Endothelial cell of umbilical vein (primary cell): ENCODE measurements at regions not wholly inside any gene's neighbourhood (a gene's known extent, or its start where the extent isn't known, plus 50 kb on each side); places are given as distances from the start of the nearest gene placed in this dataset.

Experiments used
- BruUV-seq: library from RNA; stranded (reverse); fragments of 400-500 nt; replicated peaks from 2 replicates; lab custom pipeline; 2021; lab: Mats Ljungman, UMichigan
- CTCF ChIA-PET: fragments of 300-600, 350-600 bp; sonication (Branson Sonifier 250); formaldehyde crosslinking; loops from one replicate; lab custom pipeline; 2021; ENCODE audit warnings: antibody characterized with exemption, inconsistent platforms; lab: Charles Lee
- POLR2A ChIA-PET: fragments of 300-600, 350-600 bp; sonication (Branson Sonifier 250); formaldehyde crosslinking; loops from one replicate; lab custom pipeline; 2021; ENCODE audit warnings: antibody characterized with exemption, inconsistent platforms; lab: Charles Lee
- DNase-seq: peaks from one replicate; pipeline ENCODE4 v3.0.0-alpha.2; 2011; ENCODE audit warnings: low read depth, low spot score
- FAIRE-seq: peaks from 2 replicates; lab custom pipeline; 2011; peaks lifted over from hg19 to GRCh38; lab: Jason Lieb, UNC
- H2AFZ ChIP-seq: 2 replicates; pipeline ENCODE4 v1.6.0; 2012; ENCODE audit warnings: low read depth, low read length, control low read depth, inconsistent platforms
- H3K27ac ChIP-seq: 2 replicates; pipeline ENCODE4 v1.5.1; 2011; ENCODE audit warnings: low read depth, mild to moderate bottlenecking, control low read depth, low read length, moderate library complexity; ENCODE audit not compliant: insufficient read depth
- H3K27me3 ChIP-seq, 2 experiments: 2 replicates each; pipeline versions ENCODE4 v1.6.0 to v1.6.1; 2011; ENCODE audit warnings: low read length in 2 of 2, mixed read lengths in 1 of 2; ENCODE audit not compliant: control insufficient read depth in 2 of 2, insufficient read depth in 2 of 2
- H3K36me3 ChIP-seq, 2 experiments: 2 replicates in 1 of 2; 3 replicates in 1 of 2; pipeline ENCODE4 v1.5.1; 2011; ENCODE audit warnings: low read length in 2 of 2, mild to moderate bottlenecking in 1 of 2, moderate library complexity in 1 of 2; ENCODE audit not compliant: control insufficient read depth in 2 of 2, insufficient read depth in 2 of 2; ENCODE audit errors: extremely low read depth in 1 of 2
- H3K4me1 ChIP-seq: 3 replicates; pipeline ENCODE4 v1.5.1; 2011; ENCODE audit warnings: mild to moderate bottlenecking, low read length; ENCODE audit not compliant: control insufficient read depth, insufficient read depth; ENCODE audit errors: extremely low read depth
- H3K4me2 ChIP-seq: 2 replicates; pipeline ENCODE4 v1.6.1; 2011; ENCODE audit warnings: low read length, control low read depth, mixed read lengths; ENCODE audit not compliant: insufficient read depth
- H3K4me3 ChIP-seq, 3 experiments: fragments of 200-600 bp in 1 of 3; sonication (generic), shearing (Covaris generic) in 1 of 3; replicated peaks in 1 of 3; 2 replicates each; pipeline ENCODE4 v1.5.1; 2011 to 2016; ENCODE audit warnings: control low read depth in 3 of 3, low read length in 3 of 3, mild to moderate bottlenecking in 2 of 3, inconsistent platforms in 1 of 3, low read depth in 1 of 3, moderate library complexity in 1 of 3; ENCODE audit not compliant: insufficient read depth in 1 of 3
- H3K79me2 ChIP-seq: 2 replicates; pipeline ENCODE4 v1.6.0; 2012; ENCODE audit warnings: low read length, inconsistent platforms; ENCODE audit not compliant: control insufficient read depth, insufficient read depth
- H3K9ac ChIP-seq: replicated peaks from 2 replicates; pipeline ENCODE3; 2011; ENCODE audit warnings: low read length, control low read depth; ENCODE audit not compliant: insufficient read depth; ENCODE audit errors: extremely low read depth
- H3K9me1 ChIP-seq: replicated peaks from 3 replicates; pipeline ENCODE4 v1.6.0; 2011; ENCODE audit warnings: mild to moderate bottlenecking, low read length; ENCODE audit not compliant: control insufficient read depth, insufficient read depth; ENCODE audit errors: extremely low read depth
- H3K9me3 ChIP-seq: replicated peaks from 2 replicates; pipeline ENCODE4 v1.5.1; 2012; ENCODE audit warnings: low read length, inconsistent platforms; ENCODE audit not compliant: control insufficient read depth, insufficient read depth
- H4K20me1 ChIP-seq: replicated peaks from 2 replicates; pipeline ENCODE3; 2011; ENCODE audit warnings: mild to moderate bottlenecking, low read length; ENCODE audit not compliant: control insufficient read depth, insufficient read depth; ENCODE audit errors: extremely low read depth
- CTCF ChIP-seq, 2 donors: IDR thresholded peaks; 1 replicate in 1 of 2; 2 replicates in 1 of 2; pipeline ENCODE4 v1.5.1; 2011; ENCODE audit warnings: low read length in 2 of 2, mild to moderate bottlenecking in 2 of 2, moderate library complexity in 2 of 2, control low read depth in 1 of 2, inconsistent platforms in 1 of 2, low read depth in 1 of 2; ENCODE audit not compliant: insufficient read depth in 1 of 2; ENCODE audit errors: extremely low read depth in 1 of 2
- EZH2 ChIP-seq: IDR thresholded peaks from 2 replicates; pipeline ENCODE4 v1.6.1; 2012; ENCODE audit warnings: borderline replicate concordance, low read depth, mild to moderate bottlenecking, moderate library complexity, low read length, inconsistent platforms; ENCODE audit not compliant: severe bottlenecking
- FOS ChIP-seq: IDR thresholded peaks from 2 replicates; pipeline ENCODE4 v1.6.1; 2011; ENCODE audit warnings: mild to moderate bottlenecking, low read length, moderate library complexity, borderline replicate concordance; ENCODE audit not compliant: insufficient read depth
- GATA2 ChIP-seq: IDR thresholded peaks from 2 replicates; pipeline ENCODE4 v1.7.0; 2011; ENCODE audit warnings: low read depth, mild to moderate bottlenecking, moderate library complexity, mixed read lengths, low read length; ENCODE audit not compliant: insufficient read length, insufficient read depth
- JUN ChIP-seq: IDR thresholded peaks from 2 replicates; pipeline ENCODE4 v1.6.1; 2011; ENCODE audit warnings: borderline replicate concordance, low read depth; ENCODE audit not compliant: insufficient read length, insufficient read depth
- MYC ChIP-seq: IDR thresholded peaks from one replicate; pipeline ENCODE4 v1.6.1; 2011; ENCODE audit warnings: mild to moderate bottlenecking, low read depth, low read length
- POLR2AphosphoS5 ChIP-seq: IDR thresholded peaks from 2 replicates; pipeline ENCODE4 v1.6.1; 2012; ENCODE audit warnings: low read depth, mild to moderate bottlenecking, control low read depth, low read length, moderate library complexity; ENCODE audit not compliant: insufficient read depth
- dilution Hi-C: fragments of 300-500 bp; cut with MboI; formaldehyde crosslinking; loops from one replicate; pipeline ENCODE4 v1.15.0; 2019; ENCODE audit warnings: low sequenced_read_pairs; ENCODE audit not compliant: extremely low pct_ligation_motif_present
- intact Hi-C: fragments of 100-400 bp; cut with micrococcal nuclease; formaldehyde crosslinking; loops from one replicate; pipeline ENCODE4 v1.10.0; 2022

GRCh38 chr11:109135627-109136026 lies 286.4 kb upstream of the C11orf87 start:
- no TSS peak for BruUV-seq
- H3K4me2 ChIP-seq, result no peak overlapping the region
- intact Hi-C loops (no loop called here), dilution Hi-C loops (no loop called here)
- no peak for DNase-seq
- TF ChIP-seq JUN (no peak), POLR2AphosphoS5 (no peak), EZH2 (no peak)
- no peak for FAIRE-seq
- no peaks in the 10 kb centered on the region for H3K4me1 ChIP-seq
- H3K79me2 ChIP-seq, result no peaks in the 10 kb centered on the region
- H3K27ac ChIP-seq, result no peak overlapping the region
- H2AFZ ChIP-seq, result no peak overlapping the region
- no peaks in the 10 kb centered on the region for H4K20me1 ChIP-seq
- ChIA-PET POLR2A (no interaction called here), CTCF (interaction anchor here (0.8 kb wide), 1 partner anchor 9 kb away, joined by 3 read pairs; no protein-coding TSS in a partner anchor)
- H3K36me3 ChIP-seq, result no peaks in the 10 kb centered on the region
- H3K9me3 ChIP-seq, result no peaks in the 10 kb centered on the region
- no peak overlapping the region for H3K4me3 ChIP-seq
- H3K9ac ChIP-seq, result no peak overlapping the region
- H3K9me1 ChIP-seq, result no peaks in the 10 kb centered on the region
- no peaks in the 10 kb centered on the region for H3K27me3 ChIP-seq

DNA sequence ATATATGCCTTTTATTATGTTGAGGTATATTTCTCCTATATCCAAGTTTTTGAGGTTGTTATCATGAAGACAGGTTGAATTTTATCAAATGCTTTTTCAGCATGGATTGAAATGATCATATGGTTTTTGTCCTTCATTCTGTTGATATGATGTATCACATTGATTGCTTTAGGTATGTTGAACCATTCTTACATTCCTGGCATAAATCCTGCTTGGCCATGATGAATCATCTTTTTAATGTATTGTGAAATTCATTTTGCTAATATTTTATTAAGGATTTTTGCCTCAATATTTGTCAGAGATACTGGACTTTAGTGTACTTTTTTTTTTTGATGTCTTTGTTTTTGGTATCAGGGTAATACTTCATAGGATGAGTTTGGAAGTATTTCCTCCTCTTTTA lies 283.8 kb upstream of the C11orf87 start:
- CTCF ChIA-PET, result no interaction called here
- no peak for DNase-seq
- no TSS peak for BruUV-seq

More for the DNA sequence above, 283.8 kb upstream of the C11orf87 start:
- no peak overlapping the region for H2AFZ ChIP-seq
- H3K4me1 ChIP-seq, result no peaks in the 10 kb centered on the region
- TF ChIP-seq CTCF (IDR thresholded peaks at IDR 0.05; ENCODE audit: extremely low read depth in 1 of 2, insufficient read depth in 1 of 2, low read depth in 1 of 2, low read length in 2 of 2) (no peak), POLR2AphosphoS5 (no peak), FOS (no peak), GATA2 (no peak), MYC (no peak)
- H3K36me3 ChIP-seq, result no peaks in the 10 kb centered on the region
- no peaks in the 10 kb centered on the region for H4K20me1 ChIP-seq
- H3K9me3 ChIP-seq, result no peaks in the 10 kb centered on the region
- no peaks in the 10 kb centered on the region for H3K9me1 ChIP-seq
- H3K4me2 ChIP-seq, result no peak overlapping the region
- H3K27ac ChIP-seq, result no peak overlapping the region
- dilution Hi-C loops (no loop called here), intact Hi-C loops (no loop called here)
- POLR2A ChIA-PET, result no interaction called here
- H3K27me3 ChIP-seq, result no peaks in the 10 kb centered on the region
- H3K4me3 ChIP-seq, result no peak overlapping the region
- no peak overlapping the region for H3K9ac ChIP-seq
- FAIRE-seq, result no peak
- H3K79me2 ChIP-seq, result no peaks in the 10 kb centered on the region
